HG02571 (cell line): ENCODE measurements at regions not wholly inside any gene's neighbourhood (a gene's known extent, or its start where the extent isn't known, plus 50 kb on each side); places are given as distances from the start of the nearest gene placed in this dataset.

Source experiments
- ATAC-seq: cut with Tn5 transposase; IDR thresholded peaks from one replicate; pipeline ENCODE4 v1.9.1; 2021; ENCODE audit warnings: mild to moderate bottlenecking, moderate library complexity; ENCODE audit not compliant: unreplicated experiment

DNA sequence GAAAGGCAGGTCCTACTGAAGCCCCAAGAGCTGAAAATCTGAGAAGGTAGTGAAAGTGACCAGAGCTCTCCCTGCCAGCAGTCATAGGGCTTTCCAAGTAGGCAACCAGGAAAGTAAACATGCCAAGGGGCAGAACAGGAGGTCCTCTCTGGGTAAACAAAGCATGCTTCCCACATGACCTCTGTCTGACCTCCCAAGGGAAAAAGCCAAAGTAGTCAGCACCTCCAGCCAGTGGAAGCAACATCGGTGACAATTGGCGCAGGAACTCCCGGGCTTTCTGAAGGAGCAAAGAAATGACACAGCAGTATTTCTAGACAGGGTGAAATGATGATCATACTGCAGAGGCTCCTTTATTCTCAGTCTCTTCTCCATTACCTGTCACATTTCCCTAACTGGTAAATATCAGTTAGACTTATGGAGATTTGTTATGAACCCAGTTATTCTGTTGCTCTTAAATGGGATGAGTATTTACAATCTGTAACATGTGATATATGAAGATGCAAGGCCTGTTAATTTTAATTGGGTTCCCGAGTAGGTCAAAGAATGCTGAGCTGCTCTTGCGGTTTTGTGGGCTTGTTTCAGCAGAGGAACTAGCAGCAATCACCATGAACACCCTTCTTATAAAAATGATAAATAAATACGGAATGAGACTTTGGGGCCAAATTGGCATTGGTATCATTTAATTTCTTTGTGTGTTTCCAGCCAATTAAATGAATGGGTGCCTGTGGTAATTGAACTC lies 321.0 kb downstream of the RND3 start:
- ATAC-seq, result no peak

DNA sequence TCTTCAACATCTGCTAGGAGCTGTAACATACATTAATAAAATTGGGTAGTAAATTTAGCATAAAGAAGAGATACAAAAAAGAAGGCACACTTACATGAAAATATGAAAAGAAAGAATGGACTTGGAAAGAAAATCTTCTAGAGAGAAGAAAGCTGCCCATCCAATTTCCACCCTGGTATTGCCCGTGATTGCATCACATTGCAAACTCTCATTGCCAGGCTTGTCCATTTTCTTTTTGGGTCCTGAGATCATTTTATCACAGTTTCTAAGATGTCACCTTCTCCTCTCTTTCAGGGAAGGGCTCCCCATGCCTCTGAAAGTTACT lies 321.5 kb downstream of the RND3 start:
- no peak for ATAC-seq

DNA sequence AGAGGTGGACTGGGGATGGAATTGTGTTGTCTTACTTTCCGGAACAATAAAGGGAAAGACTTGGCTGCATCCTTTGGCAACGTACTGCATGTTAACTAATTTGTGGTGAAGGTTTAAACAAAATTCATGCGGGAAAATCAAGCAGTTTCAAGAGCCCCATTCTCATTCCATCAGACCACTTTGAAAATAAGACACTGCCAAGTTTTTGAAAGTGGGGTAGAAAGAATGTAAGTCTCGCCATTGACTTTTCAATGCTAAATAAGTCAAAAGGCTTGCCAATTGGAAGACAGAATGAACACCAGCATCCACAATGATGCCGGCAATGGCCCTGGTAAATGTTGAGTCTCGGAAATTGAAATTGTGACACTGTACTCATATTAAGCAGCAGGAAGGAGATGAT lies 322.0 kb downstream of the RND3 start:
- no peak for ATAC-seq

DNA sequence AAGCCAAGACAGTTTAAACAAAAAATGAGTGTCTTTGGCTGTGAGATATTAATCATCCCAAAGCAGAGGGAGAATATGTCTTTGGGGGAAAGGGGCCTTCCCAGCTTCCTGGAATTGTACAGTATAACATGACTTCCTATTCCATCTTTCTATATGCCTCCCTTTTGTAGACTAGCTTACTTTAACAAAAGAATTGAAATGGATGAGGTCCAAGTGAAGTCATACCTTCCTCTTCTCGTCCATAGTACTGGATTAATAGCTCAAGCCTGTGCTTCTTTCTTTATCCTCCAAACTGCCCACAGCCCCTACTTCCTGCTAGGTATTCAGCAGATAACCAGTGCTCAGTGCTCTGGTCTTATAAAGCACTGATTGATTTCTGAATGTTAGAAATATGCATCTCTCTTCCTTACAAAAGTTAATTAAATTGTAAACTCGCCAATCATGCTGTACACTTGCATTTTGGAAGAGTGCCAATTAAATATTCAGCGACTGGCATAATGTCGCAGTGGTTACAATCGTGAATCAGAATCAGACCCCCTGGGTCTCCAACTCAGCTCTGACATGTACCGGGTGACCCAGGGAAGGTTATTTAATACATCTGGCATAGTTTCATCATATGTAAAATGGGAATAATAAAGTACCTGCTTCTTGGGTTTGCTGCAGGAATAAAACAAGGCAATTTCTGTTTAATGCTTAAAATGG lies 325.1 kb downstream of the RND3 start:
- ATAC-seq, result no peak

DNA sequence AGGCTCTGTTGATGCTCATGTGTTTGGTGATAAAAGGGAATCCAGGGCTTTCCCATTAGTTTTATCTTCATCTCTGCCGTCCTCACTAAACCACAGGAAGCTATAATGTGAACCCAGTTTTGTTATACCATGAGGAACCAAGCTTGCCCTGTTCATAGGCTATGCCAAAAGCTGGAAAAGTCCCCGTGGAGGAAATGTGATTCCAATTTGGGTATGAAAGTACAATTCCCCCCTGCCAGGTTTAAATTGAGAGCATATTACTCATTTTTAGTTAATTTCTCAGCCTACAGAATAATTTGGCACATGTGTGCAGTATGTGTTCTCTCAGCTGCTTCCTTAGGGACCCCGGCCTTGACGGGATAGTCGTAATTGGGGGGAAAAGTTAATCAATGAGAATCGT lies 327.4 kb downstream of the RND3 start:
- no peak for ATAC-seq

DNA sequence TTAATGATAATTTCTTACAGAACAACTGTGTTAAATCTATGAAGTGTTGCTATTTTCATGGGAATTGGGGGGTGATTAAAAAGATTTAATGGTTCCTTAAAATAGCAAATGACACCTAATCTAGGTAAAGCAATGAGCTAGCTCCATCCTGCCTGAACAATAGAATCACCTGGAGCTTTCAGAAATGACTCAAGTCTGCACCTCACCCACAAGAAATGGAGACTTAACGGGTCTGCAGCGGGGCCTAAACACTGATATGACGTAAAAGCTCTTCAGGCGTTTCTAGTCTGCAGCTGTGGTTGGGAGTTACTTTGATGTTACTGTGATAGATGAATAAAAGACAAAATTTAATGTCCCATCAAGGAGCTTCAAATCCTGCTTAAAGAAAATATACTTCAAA lies 328.2 kb downstream of the RND3 start:
- ATAC-seq, result no peak

DNA sequence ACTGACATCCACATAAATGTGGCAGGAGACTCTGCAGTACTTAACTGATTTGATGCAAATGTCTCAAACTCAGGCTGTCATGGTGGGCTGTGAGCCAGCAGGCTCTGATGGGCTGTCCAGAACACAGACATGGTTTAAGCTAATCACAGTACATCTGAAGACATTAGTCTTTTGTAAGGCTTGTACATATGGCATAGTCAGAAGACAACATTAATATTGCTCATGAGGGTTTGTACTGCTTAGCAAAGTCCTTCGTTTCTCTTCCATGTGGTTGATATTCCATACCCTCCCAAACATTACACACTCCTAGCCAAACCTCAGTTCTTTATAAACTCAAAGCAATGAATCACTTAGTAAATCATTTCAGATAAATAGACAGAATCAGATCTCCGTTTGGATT lies 330.6 kb downstream of the RND3 start:
- ATAC-seq, result no peak

DNA sequence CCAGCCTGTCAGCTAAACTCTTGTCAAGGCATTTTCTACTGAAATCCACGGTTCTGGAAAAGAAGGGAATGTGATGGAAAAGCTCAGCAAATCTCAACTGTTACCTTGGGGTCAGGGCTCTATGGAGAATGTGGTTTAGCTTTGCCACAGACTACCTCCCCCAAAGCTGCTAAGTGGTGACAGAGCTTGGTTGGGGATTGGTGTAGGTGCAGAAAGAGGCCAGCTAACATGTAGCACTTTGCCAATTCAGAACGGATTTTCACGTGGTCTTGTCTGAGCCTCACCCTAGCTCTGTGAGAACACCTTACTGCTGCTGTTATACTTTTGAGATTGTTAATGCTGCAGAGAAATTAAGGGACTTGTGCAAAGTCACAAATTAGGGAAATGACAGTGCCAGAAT lies 331.1 kb downstream of the RND3 start:
- ATAC-seq, result no peak

DNA sequence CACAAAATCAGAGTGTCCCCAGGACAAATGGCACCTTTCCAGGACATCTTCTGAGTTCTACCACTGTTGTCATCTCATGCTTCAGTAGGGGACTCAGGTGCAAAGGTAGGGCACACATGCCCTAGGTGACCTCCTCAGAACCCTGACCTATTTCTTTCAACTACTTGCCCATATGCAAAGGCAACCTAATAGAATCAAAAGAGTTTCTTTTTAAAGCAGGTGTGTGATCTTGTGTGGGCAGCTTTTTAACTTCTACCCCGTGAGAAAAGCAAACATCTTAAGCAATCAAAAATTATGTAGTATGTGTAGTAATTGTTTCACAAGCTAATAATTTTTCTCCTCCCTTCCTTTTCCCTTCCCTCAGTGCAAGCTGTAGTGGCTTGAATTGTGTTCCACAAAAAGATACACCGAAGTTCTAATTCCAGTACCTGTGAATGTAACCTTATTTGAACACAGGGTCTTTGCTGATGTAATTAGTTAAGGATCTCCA lies 333.1 kb downstream of the RND3 start:
- ATAC-seq, result no peak

DNA sequence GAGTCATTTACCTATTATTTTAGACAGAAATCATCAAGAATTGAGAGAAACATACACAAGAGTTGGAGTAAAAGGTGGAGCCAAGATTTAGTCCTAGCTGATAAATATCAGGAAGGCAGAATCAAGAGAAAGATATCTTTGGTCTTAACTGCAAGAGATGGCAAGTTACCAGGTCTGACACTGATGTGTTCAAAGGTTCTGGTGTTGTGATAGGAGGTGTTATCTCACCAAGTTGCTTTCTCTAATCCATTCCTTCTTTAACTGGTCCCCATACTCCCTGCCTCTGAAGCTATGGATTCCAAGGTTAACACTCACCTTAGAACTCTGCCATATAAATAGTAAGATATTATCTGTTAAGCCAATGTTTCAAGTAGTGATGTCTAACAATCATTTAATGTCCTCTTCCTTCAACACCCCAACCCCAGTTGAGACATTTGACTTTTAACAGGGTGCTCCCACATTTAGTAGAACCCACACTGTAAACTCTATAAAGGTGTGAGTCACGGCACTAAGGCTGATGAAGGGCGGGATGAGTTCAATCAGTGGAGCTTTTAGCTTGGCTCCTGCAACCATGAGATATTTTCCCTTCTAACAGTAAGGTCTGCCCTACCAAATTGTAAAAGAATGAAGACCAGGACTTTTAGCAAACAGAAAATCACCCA lies 333.7 kb downstream of the RND3 start:
- no peak for ATAC-seq

DNA sequence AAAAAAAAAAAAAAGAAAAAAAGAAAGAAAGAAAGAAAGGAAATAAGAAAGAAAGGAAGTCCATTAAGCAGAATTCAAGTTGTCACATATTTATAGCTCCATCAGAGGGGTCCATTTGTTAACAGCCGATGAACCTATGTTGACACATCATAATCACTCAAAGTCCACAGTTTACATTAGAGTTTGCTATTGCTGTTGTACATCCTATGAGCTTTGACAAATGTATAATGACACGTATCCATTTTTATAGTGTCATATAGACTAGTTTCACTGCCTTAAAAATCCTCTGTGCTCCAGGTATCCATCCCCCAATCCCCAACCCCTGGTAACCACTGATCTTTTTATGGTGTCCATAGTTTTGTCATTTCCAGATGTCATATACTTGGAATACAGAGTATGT lies 335.2 kb downstream of the RND3 start:
- ATAC-seq, result no peak

DNA sequence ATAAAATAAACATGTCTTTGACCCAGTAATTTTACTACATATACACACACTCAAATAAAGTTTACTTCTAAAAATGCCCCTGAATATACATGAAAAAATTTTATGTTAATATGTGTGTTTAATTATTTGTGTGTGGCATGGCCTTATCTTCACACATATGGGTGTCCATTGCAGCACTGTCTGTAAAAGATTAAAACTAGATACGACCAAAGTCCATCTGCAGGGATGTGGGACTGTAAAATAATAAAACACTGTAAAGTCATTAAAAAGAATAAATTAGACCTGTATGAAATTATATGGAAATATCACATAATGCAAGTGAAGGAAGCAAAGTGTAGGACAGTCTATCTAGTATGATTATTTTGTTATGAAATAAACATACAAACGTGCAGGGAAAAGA lies 337.3 kb downstream of the RND3 start:
- no peak for ATAC-seq

DNA sequence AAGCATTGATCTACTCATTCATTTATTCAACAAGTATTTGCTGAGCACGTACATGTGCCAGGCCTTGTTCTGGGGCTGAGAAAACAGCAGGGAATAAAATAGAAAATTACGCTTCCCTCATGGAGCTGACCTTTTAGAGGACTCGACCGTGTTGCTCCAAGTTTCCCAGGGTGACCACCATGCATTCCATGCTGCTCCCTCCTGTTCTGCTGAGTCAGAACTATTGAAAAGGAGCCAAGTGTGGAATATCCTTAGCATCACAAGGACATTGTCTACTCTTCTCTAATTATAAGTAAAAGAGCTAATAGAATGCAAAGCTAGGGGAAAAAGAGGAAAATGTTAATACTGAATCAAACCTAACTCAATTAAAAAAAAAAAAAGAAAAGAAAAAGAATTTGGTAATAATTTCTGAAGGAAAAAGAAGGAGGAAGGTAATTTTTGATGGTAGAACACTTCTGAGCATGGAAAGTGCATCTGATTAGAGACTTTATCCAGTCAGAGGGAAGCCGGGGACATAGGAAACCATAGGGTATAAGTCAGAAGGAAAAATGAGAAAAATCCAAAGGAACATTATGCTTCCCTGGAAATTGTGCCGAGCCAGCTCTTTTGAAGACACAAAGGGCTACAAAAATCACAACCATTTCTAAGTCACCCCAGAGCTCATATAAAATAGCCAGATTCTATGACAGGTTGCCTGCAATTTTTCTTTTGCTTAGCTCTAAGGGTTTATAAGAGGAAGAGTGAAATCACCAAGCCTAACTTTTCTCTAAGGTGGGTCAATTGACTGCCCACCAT lies 339.4 kb downstream of the RND3 start:
- ATAC-seq, result no peak

DNA sequence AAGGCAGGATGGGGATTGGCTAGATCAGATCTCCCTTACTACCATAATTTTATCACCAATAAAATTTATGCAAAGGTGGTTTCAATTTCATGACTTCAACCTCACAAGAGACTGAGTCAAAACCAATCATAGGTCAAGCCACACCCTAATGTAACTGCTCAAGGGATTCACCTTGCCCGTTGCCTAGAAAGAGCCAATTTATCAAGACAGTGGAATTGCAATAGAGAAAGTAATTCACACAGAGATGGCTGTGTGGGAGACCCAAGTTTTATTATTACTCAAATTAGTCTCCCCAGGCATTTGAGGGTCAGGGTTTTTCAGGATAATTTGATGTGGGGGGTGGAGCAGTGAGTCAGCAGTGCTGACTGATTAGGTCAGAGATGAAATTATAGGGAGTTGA lies 340.6 kb downstream of the RND3 start:
- no peak for ATAC-seq

DNA sequence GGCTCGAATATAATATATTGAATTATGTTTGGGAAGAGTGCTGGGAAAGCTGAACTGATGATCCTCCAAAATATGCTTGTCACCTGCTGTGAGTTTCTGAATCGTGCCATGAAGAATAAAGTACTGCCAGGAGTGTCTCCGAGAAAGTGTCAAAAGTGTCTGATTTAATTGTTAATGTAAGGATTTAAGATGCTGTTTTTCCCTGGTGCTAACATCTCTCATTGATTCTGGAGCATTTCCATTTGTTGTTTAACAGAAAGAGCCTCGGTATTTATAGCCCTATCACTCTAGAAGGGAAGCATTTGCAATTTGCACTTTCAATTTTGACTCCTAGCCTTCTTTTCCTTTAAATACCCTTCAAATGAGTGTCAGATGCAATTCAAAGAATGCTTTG lies 342.2 kb downstream of the RND3 start:
- no peak for ATAC-seq

DNA sequence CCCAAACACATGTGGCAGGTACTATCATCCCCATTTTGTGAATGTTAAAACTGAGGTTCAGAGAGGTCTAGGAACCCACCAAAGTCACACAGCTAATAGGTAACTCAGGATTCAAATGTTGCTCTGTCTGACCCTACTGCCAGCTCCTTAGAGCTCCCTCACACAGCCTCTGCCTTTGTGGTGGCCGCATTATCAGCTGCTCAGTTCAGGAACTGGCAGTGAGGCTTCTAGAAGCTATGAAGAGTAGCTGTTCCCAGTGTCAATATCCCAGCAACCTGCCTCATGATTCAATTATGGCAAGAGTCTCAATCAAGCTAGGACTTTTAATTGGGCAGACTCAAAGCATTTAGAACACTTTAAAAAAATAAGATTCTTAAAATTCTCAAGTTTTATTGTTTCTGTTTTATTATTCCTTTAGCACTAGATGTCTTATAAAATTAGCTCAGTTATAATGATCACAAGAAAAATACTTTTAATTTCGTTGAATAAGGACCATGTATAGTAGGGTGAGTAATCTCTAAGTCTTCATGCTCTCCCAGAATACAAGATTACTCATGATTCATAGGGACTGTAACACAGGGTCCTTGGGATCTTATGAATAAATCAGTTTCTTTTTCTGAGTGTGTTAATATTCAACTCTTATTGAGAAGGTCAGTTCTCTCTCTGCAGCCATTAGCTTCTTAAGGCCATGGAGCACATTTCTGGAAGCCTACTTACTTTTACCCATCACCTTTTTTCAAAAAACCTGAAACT lies 342.7 kb downstream of the RND3 start:
- ATAC-seq, result no peak

DNA sequence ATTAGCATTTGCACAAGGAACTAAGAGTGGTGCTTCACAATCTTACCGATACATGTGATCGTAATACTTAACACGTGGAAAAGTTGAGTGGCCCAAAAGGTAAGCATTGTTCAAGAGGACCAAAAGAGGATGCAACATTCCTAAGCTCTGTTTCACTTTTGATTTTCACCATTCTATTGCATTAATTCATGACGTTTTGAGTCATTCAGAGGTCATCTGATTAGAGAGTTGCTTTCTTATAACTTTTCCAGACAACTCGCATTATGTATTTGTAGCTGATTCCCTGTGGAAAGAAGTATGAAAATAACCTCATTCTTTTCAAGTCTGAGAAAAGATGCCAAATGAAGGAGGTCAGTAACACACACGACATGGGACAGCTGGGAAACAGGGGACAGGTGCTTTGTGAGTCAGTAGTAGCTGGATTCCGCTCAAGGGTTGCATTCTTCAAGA lies 344.4 kb downstream of the RND3 start:
- no peak for ATAC-seq

DNA sequence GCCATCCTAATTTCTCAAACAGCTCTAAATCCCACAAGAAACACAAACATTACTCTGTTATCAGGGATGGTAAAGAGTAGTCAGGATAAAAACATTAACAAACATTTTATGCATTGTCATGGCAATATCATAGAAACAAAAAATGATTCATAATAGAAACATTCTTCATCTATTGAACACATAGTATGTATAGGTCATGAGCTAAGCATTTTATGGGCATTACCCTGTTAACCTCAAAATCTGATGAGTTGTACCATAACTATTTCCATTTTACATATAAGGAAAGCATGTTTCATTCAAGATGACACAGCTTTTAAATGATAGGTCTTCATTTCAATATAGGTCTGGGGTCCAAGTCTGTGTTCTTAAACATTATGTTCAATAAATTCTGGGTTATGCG lies 344.9 kb downstream of the RND3 start:
- ATAC-seq, result no peak

DNA sequence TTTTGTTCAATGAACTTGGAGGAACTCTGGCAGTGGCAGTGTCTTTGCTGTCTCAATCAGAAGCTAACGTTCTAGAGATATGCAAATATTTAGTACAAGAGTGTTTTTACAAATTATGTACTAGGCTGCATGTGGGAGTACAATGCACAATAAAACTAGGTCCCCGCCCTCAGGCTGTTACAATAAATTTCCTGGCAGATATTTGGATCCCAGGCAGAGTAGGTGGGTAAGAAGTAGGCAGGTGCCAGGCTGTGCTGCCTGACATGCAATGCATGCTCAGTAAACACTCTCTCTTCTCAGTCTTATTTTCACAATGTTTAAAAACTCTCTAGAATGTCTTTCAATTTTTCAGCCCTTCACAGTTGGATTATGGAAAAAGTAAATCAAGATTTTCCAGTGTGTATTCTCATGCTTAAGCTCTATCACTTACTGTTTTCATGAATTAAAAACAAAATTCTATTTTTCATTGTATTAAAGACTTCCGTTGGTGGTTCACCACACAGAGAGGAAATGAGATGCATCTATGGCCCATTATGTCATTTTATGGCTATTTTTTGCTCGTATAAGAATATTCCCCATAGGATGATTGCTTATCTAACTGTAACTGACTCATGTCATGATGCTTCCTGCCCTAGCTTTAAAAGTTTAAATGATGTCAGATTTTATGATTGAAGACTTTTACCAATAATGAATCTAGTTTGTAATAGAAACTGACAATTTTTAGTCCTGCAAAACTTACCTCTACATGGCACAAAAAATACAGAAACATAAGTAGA lies 346.1 kb downstream of the RND3 start:
- no peak for ATAC-seq

DNA sequence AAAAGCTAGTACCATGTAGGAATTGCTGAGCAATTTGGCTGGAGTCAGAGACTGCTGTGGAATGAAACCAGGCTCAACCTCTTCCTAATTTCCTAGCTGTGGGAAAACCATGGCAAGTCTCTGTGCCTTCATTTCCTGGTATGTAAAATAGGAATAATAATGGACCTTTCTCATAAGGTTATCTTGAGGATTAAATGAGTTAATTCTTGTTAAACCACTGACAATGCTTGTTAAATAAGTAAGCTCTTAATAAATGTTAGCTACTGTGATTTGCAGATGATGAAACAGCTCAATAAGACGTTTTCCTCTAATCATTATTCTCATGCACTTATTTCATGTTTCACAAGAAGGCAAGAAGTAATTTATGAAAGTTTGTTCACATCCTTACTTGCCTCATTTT lies 346.7 kb downstream of the RND3 start:
- no peak for ATAC-seq
